ENCODE measurements at regions not wholly inside any gene's neighbourhood (a gene's known extent, or its start where the extent isn't known, plus 50 kb on each side); places are given as distances from the start of the nearest gene placed in this dataset.

GRCh38 chr6:190596-191395 lies 101.5 kb upstream of the DUSP22 start:
- Mint-ChIP-seq H3K4me1 (peaks cover 57% of the 10 kb centered on the region), H3K27me3 (no peaks in the 10 kb centered on the region), H3K4me3 (no peak overlapping the region), H3K9me3 (peaks cover 17% of the 10 kb centered on the region), H3K27ac (peak overlapping the region; percentile 87), H3K36me3 (no peaks in the 10 kb centered on the region)
- DNase-seq, result peak; percentile 19

GRCh38 chr6:191487-192312 lies 100.6 kb upstream of the DUSP22 start:
- H3K36me3 Mint-ChIP-seq, result peaks cover 2% of the 10 kb centered on the region
- peaks cover 66% of the 10 kb centered on the region for H3K4me1 Mint-ChIP-seq
- no peak overlapping the region for H3K27ac Mint-ChIP-seq
- H3K4me3 Mint-ChIP-seq, result no peak overlapping the region
- DNase-seq, result no peak
- peaks cover 17% of the 10 kb centered on the region for H3K9me3 Mint-ChIP-seq
- no peaks in the 10 kb centered on the region for H3K27me3 Mint-ChIP-seq

GRCh38 chr6:192313-192664 lies 100.0 kb upstream of the DUSP22 start:
- peaks cover 2% of the 10 kb centered on the region for H3K36me3 Mint-ChIP-seq
- H3K27me3 Mint-ChIP-seq, result no peaks in the 10 kb centered on the region
- peaks cover 66% of the 10 kb centered on the region for H3K4me1 Mint-ChIP-seq
- no peak overlapping the region for H3K27ac Mint-ChIP-seq
- DNase-seq, result no peak
- peaks cover 17% of the 10 kb centered on the region for H3K9me3 Mint-ChIP-seq
- H3K4me3 Mint-ChIP-seq, result no peak overlapping the region

- peak overlapping the region; percentile 95 for H3K27ac Mint-ChIP-seq
- H3K4me1 Mint-ChIP-seq, result peaks cover 62% of the 10 kb centered on the region
- no peak for DNase-seq
- H3K36me3 Mint-ChIP-seq, result peaks cover 2% of the 10 kb centered on the region
- H3K9me3 Mint-ChIP-seq, result peaks cover 17% of the 10 kb centered on the region
- H3K27me3 Mint-ChIP-seq, result no peaks in the 10 kb centered on the region
- H3K4me3 Mint-ChIP-seq, result no peak overlapping the region
These were observed 99.1 kb upstream of the DUSP22 start for GRCh38 chr6:193180-193579.

GRCh38 chr6:193773-194310 lies 98.4 kb upstream of the DUSP22 start:
- peak overlapping the region; percentile 95 for H3K27ac Mint-ChIP-seq
- H3K4me3 Mint-ChIP-seq, result peak overlapping the region; percentile 33
- H3K36me3 Mint-ChIP-seq, result peaks cover 2% of the 10 kb centered on the region
- H3K27me3 Mint-ChIP-seq, result no peaks in the 10 kb centered on the region
- DNase-seq, result peak; percentile 21
- peaks cover 57% of the 10 kb centered on the region for H3K4me1 Mint-ChIP-seq
- H3K9me3 Mint-ChIP-seq, result peaks cover 17% of the 10 kb centered on the region

GRCh38 chr6:195861-196360 lies 96.4 kb upstream of the DUSP22 start:
- H3K4me3 Mint-ChIP-seq, result no peak overlapping the region
- H3K4me1 Mint-ChIP-seq, result peaks cover 38% of the 10 kb centered on the region
- H3K36me3 Mint-ChIP-seq, result peaks cover 2% of the 10 kb centered on the region
- DNase-seq, result peak; percentile 60
- H3K27me3 Mint-ChIP-seq, result no peaks in the 10 kb centered on the region
- H3K27ac Mint-ChIP-seq, result peak overlapping the region; percentile 73
- peaks cover 17% of the 10 kb centered on the region for H3K9me3 Mint-ChIP-seq

GRCh38 chr6:196543-196942 lies 95.7 kb upstream of the DUSP22 start:
- no peak for DNase-seq
- peaks cover 38% of the 10 kb centered on the region for H3K4me1 Mint-ChIP-seq

GRCh38 chr6:203661-204060 lies 88.6 kb upstream of the DUSP22 start:
- peaks cover 4% of the 10 kb centered on the region for H3K27me3 Mint-ChIP-seq

More at GRCh38 chr6:196543-196942, 95.7 kb upstream of the DUSP22 start:
- Mint-ChIP-seq H3K9me3 (peaks cover 17% of the 10 kb centered on the region), H3K36me3 (peaks cover 2% of the 10 kb centered on the region), H3K27ac (peak overlapping the region; percentile 73), H3K4me3 (no peak overlapping the region), H3K27me3 (no peaks in the 10 kb centered on the region)

GRCh38 chr6:206264-206663 lies 86.0 kb upstream of the DUSP22 start:
- Mint-ChIP-seq H3K9me3 (no peaks in the 10 kb centered on the region), H3K27me3 (peaks cover 4% of the 10 kb centered on the region), H3K27ac (no peak overlapping the region), H3K4me3 (no peak overlapping the region), H3K36me3 (no peaks in the 10 kb centered on the region), H3K4me1 (peaks cover 6% of the 10 kb centered on the region)
- DNase-seq, result no peak

More at GRCh38 chr6:203661-204060, 88.6 kb upstream of the DUSP22 start:
- Mint-ChIP-seq H3K9me3 (no peaks in the 10 kb centered on the region), H3K4me3 (no peak overlapping the region), H3K27ac (no peak overlapping the region), H3K36me3 (no peaks in the 10 kb centered on the region), H3K4me1 (no peaks in the 10 kb centered on the region)
- no peak for DNase-seq

- no peaks in the 10 kb centered on the region for H3K36me3 Mint-ChIP-seq
- H3K4me1 Mint-ChIP-seq, result peaks cover 6% of the 10 kb centered on the region
- H3K4me3 Mint-ChIP-seq, result no peak overlapping the region
- H3K9me3 Mint-ChIP-seq, result no peaks in the 10 kb centered on the region
- peaks cover 8% of the 10 kb centered on the region for H3K27me3 Mint-ChIP-seq
- no peak overlapping the region for H3K27ac Mint-ChIP-seq
- DNase-seq, result no peak
These were observed 83.9 kb upstream of the DUSP22 start for GRCh38 chr6:208364-208763.

GRCh38 chr6:208938-209337 lies 83.3 kb upstream of the DUSP22 start:
- peaks cover 6% of the 10 kb centered on the region for H3K4me1 Mint-ChIP-seq
- H3K27ac Mint-ChIP-seq, result no peak overlapping the region
- peaks cover 4% of the 10 kb centered on the region for H3K27me3 Mint-ChIP-seq
- DNase-seq, result no peak
- H3K4me3 Mint-ChIP-seq, result no peak overlapping the region
- peaks cover 3% of the 10 kb centered on the region for H3K9me3 Mint-ChIP-seq
- H3K36me3 Mint-ChIP-seq, result peaks cover 2% of the 10 kb centered on the region

GRCh38 chr6:209432-210103 lies 82.7 kb upstream of the DUSP22 start:
- H3K4me1 Mint-ChIP-seq, result peaks cover 6% of the 10 kb centered on the region
- H3K4me3 Mint-ChIP-seq, result peak overlapping the region; percentile 22
- no peak overlapping the region for H3K27ac Mint-ChIP-seq
- peaks cover 4% of the 10 kb centered on the region for H3K27me3 Mint-ChIP-seq
- peaks cover 2% of the 10 kb centered on the region for H3K36me3 Mint-ChIP-seq
- no peak for DNase-seq
- peaks cover 3% of the 10 kb centered on the region for H3K9me3 Mint-ChIP-seq

GRCh38 chr6:210104-210456 lies 82.2 kb upstream of the DUSP22 start:
- Mint-ChIP-seq H3K4me1 (peaks cover 7% of the 10 kb centered on the region), H3K9me3 (peaks cover 3% of the 10 kb centered on the region), H3K36me3 (peaks cover 2% of the 10 kb centered on the region), H3K4me3 (no peak overlapping the region), H3K27me3 (peaks cover 4% of the 10 kb centered on the region), H3K27ac (no peak overlapping the region)
- no peak for DNase-seq

GRCh38 chr6:210778-211374 lies 81.4 kb upstream of the DUSP22 start:
- Mint-ChIP-seq H3K36me3 (peaks cover 2% of the 10 kb centered on the region), H3K4me1 (peaks cover 15% of the 10 kb centered on the region), H3K27me3 (peaks cover 4% of the 10 kb centered on the region), H3K4me3 (no peak overlapping the region), H3K27ac (no peak overlapping the region), H3K9me3 (peaks cover 3% of the 10 kb centered on the region)
- no peak for DNase-seq
